ENCODE measurements at regions not wholly inside any gene's neighbourhood (a gene's known extent, or its start where the extent isn't known, plus 50 kb on each side); places are given as distances from the start of the nearest gene placed in this dataset.
"Not testable (repeated sequence)": the region's sequence is repeated elsewhere in the genome, so short reads cannot be mapped to it uniquely, and the experiment has no call there.

- not testable (repeated sequence) for TF ChIP-seq CTCF (conservative IDR thresholded peaks at IDR 0.05; ENCODE audit: low read depth, low read length); EZH2 (IDR thresholded peaks at IDR 0.05; ENCODE audit: low read length, unreplicated experiment)
Observed at GRCh38 chr12:29029484-29029883, 119.6 kb upstream of the FAR2 start.

All from PC-3 (cell line).